HCT116 (cell line): ENCODE measurements at regions not wholly inside any gene's neighbourhood (a gene's known extent, or its start where the extent isn't known, plus 50 kb on each side); places are given as distances from the start of the nearest gene placed in this dataset.

Experiments
- ATAC-seq: fragments of 200-7000 bp; cut with Tn5 transposase; 2 replicates; pipeline ENCODE4 v1.9.1; 2020; ENCODE audit warnings: mild to moderate bottlenecking, moderate library complexity
- BruUV-seq: library from RNA; stranded (reverse); fragments of 400-500 nt; replicated peaks from 2 replicates; lab custom pipeline; 2021; lab: Mats Ljungman, UMichigan
- CTCF ChIA-PET: fragments of 300-600 bp; sonication (Branson Sonifier 250); formaldehyde crosslinking; loops from one replicate; lab custom pipeline; 2021; ENCODE audit warnings: antibody characterized with exemption; lab: Charles Lee
- POLR2A ChIA-PET: fragments of 300-600, 350-600 bp; sonication (Branson Sonifier 250); formaldehyde crosslinking; loops from one replicate; lab custom pipeline; 2021; ENCODE audit warnings: antibody characterized with exemption; lab: Charles Lee
- RAD21 ChIA-PET, 2 experiments: fragments of 300-600 bp; sonication (Branson Sonifier 250); formaldehyde crosslinking; loops; one replicate each; lab custom pipeline; 2023; ENCODE audit warnings: low total read pairs in 2 of 2; ENCODE audit not compliant: uncharacterized antibody in 2 of 2, unreplicated experiment in 2 of 2, low non-redundant PET in 1 of 2; lab: Charles Lee
- DNase-seq: peaks from one replicate; pipeline ENCODE4 v3.0.0-alpha.2; 2010; ENCODE audit warnings: low read depth, low spot score
- H2AFZ ChIP-seq: fragments of 200-600 bp; shearing (Covaris generic), sonication (generic); 2 replicates; pipeline ENCODE4 v1.6.1; 2017; ENCODE audit warnings: low read depth, mixed run types, mixed read lengths, antibody characterized with exemption, low read length; ENCODE audit not compliant: poor library complexity, severe bottlenecking
- H3K27ac ChIP-seq: 2 replicates; pipeline ENCODE4 v1.5.1; 2012; ENCODE audit warnings: low read depth, low read length
- H3K27me3 ChIP-seq: fragments of 200-600 bp; sonication (generic); 2 replicates; pipeline ENCODE4 v1.6.1; 2016; ENCODE audit warnings: mixed run types, low read length, mixed read lengths; ENCODE audit not compliant: insufficient read depth
- H3K36me3 ChIP-seq, 2 experiments: fragments of 200-500 bp in 1 of 2; fragments of 200-600 bp in 1 of 2; sonication (Bioruptor generic) in 1 of 2; sonication (generic) in 1 of 2; 2 replicates each; pipeline versions ENCODE4 v1.5.1 to v1.6.1; 2014 to 2016; ENCODE audit warnings: low read length in 2 of 2, inconsistent platforms in 1 of 2, mixed read lengths in 1 of 2, mixed run types in 1 of 2; ENCODE audit not compliant: insufficient read depth in 2 of 2, control insufficient read depth in 1 of 2
- H3K4me1 ChIP-seq, 2 experiments: fragments of 200-600 bp in 1 of 2; sonication (generic) in 1 of 2; 2 replicates each; pipeline versions ENCODE4 v1.5.1 to v1.6.1; 2012 to 2017; ENCODE audit warnings: low read length in 2 of 2, inconsistent platforms in 1 of 2, mild to moderate bottlenecking in 1 of 2, mixed read lengths in 1 of 2, mixed run types in 1 of 2, moderate library complexity in 1 of 2; ENCODE audit not compliant: insufficient read depth in 2 of 2, control insufficient read depth in 1 of 2
- H3K4me2 ChIP-seq: fragments of 200-600 bp; sonication (generic); 2 replicates; pipeline ENCODE4 v1.6.1; 2017; ENCODE audit warnings: mixed run types, low read length, mixed read lengths
- H3K4me3 ChIP-seq, 2 experiments: fragments of 200-600 bp in 1 of 2; sonication (generic) in 1 of 2; replicated peaks in 1 of 2; 2 replicates each; pipeline ENCODE4 v1.5.1; 2011 to 2016; ENCODE audit warnings: low read length in 2 of 2, control low read depth in 1 of 2, low read depth in 1 of 2, mild to moderate bottlenecking in 1 of 2, mixed read lengths in 1 of 2, mixed run types in 1 of 2
- H3K79me2 ChIP-seq: fragments of 200-600 bp; sonication (generic); 2 replicates; pipeline ENCODE4 v1.6.1; 2017; ENCODE audit warnings: mild to moderate bottlenecking, mixed run types, low read length, moderate library complexity, mixed read lengths; ENCODE audit not compliant: insufficient read depth
- H3K9ac ChIP-seq: fragments of 200-600 bp; sonication (generic); 2 replicates; pipeline ENCODE4 v1.6.1; 2016; ENCODE audit warnings: low read length, mixed read lengths
- H3K9me2 ChIP-seq: fragments of 200-600 bp; sonication (generic), shearing (Covaris generic); 2 replicates; pipeline ENCODE4 v1.6.1; 2017; ENCODE audit warnings: mixed run types, mild to moderate bottlenecking, moderate library complexity; ENCODE audit not compliant: insufficient read depth
- H3K9me3 ChIP-seq, 2 experiments: fragments of 200-500 bp in 1 of 2; fragments of 200-600 bp in 1 of 2; sonication (Bioruptor generic) in 1 of 2; sonication (generic) in 1 of 2; 2 replicates each; pipeline ENCODE4 v1.6.1; 2014 to 2017; ENCODE audit warnings: low read length in 2 of 2, mixed read lengths in 2 of 2, inconsistent platforms in 1 of 2, low read depth in 1 of 2, mild to moderate bottlenecking in 1 of 2, mixed run types in 1 of 2, moderate library complexity in 1 of 2; ENCODE audit not compliant: control insufficient read depth in 1 of 2, insufficient read depth in 1 of 2
- H4K20me1 ChIP-seq: fragments of 200-600 bp; sonication (generic), shearing (Covaris generic); 2 replicates; pipeline ENCODE4 v1.6.1; 2017; ENCODE audit warnings: mixed run types, mild to moderate bottlenecking, moderate library complexity; ENCODE audit not compliant: insufficient read depth
- CBX3 ChIP-seq: IDR thresholded peaks from 2 replicates; pipeline ENCODE4 v1.6.1; 2012; ENCODE audit warnings: low read depth
- CEBPB ChIP-seq: IDR thresholded peaks from 2 replicates; pipeline ENCODE4 v1.6.1; 2012; ENCODE audit warnings: low read depth
- EGR1 ChIP-seq: IDR thresholded peaks from 2 replicates; pipeline ENCODE4 v1.6.1; 2012; ENCODE audit warnings: low read depth
- ELF1 ChIP-seq: IDR thresholded peaks from 2 replicates; pipeline ENCODE4 v1.6.1; 2012; ENCODE audit warnings: low read depth, borderline replicate concordance
- FOSL1 ChIP-seq: IDR thresholded peaks from 2 replicates; pipeline ENCODE4 v1.6.1; 2012; ENCODE audit warnings: low read depth
- JUND ChIP-seq: IDR thresholded peaks from 2 replicates; pipeline ENCODE4 v1.6.1; 2012
- POLR2A ChIP-seq: IDR thresholded peaks from 2 replicates; pipeline ENCODE4 v1.7.0; 2011; ENCODE audit warnings: borderline replicate concordance; ENCODE audit not compliant: insufficient read depth, insufficient read length; ENCODE audit errors: extremely low read depth
- POLR2AphosphoS5 ChIP-seq: IDR thresholded peaks from 2 replicates; pipeline ENCODE4 v1.6.1; 2011; ENCODE audit warnings: mild to moderate bottlenecking, low read depth, low read length, moderate library complexity
- RAD21 ChIP-seq: IDR thresholded peaks from 2 replicates; pipeline ENCODE4 v1.6.1; 2012; ENCODE audit warnings: low read depth, mild to moderate bottlenecking
- SIN3A ChIP-seq: IDR thresholded peaks from 2 replicates; pipeline ENCODE4 v1.6.1; 2012; ENCODE audit warnings: low read depth
- TCF7L2 ChIP-seq: IDR thresholded peaks from 2 replicates; pipeline ENCODE4 v1.7.0; 2011; ENCODE audit warnings: borderline replicate concordance, inconsistent platforms; ENCODE audit not compliant: insufficient read depth, insufficient read length; ENCODE audit errors: extremely low read depth
- YY1 ChIP-seq: IDR thresholded peaks from 2 replicates; pipeline ENCODE4 v1.6.1; 2011; ENCODE audit warnings: low read length, low read depth, moderate library complexity, mild to moderate bottlenecking; ENCODE audit not compliant: insufficient replicate concordance; ENCODE audit errors: extremely low read depth
- ZFX ChIP-seq: fragments of 450-650 bp; IDR thresholded peaks from 2 replicates; pipeline ENCODE4 v1.6.1; 2017
- ZNF274 ChIP-seq: fragments of 200-500 bp; sonication (Bioruptor generic); IDR thresholded peaks from 2 replicates; pipeline ENCODE4 v1.6.1; 2014; ENCODE audit warnings: mild to moderate bottlenecking, low read depth, low read length, inconsistent platforms
- intact Hi-C: fragments of 100-400 bp; cut with micrococcal nuclease; formaldehyde crosslinking; loops from 2 replicates; pipeline ENCODE4 v1.10.0; 2022
- TF ChIP-seq, protein P1 (sequence below): IDR thresholded peaks from 2 replicates; pipeline ENCODE4 v1.6.1; 2012
- TF ChIP-seq, protein P2 (sequence below): IDR thresholded peaks from 2 replicates; pipeline ENCODE4 v1.6.1; 2012
- TF ChIP-seq, protein P3 (sequence below), 3 experiments: fragments of 200-600 bp in 1 of 3; sonication (generic) in 1 of 3; IDR thresholded peaks in 2 of 3; conservative IDR thresholded peaks in 1 of 3; 2 replicates each; pipeline ENCODE4 v1.5.1; 2012 to 2017; ENCODE audit warnings: low read depth in 2 of 3, low read length in 2 of 3, antibody characterized with exemption in 1 of 3, borderline replicate concordance in 1 of 3, control low read depth in 1 of 3, mild to moderate bottlenecking in 1 of 3, mixed read lengths in 1 of 3, mixed run types in 1 of 3, moderate library complexity in 1 of 3; ENCODE audit not compliant: insufficient read depth in 1 of 3
- TF ChIP-seq, protein P4 (sequence below): IDR thresholded peaks from 2 replicates; pipeline ENCODE4 v1.6.1; 2011; ENCODE audit warnings: mild to moderate bottlenecking, low read length, moderate library complexity; ENCODE audit not compliant: insufficient replicate concordance; ENCODE audit errors: extremely low read depth

DNA sequence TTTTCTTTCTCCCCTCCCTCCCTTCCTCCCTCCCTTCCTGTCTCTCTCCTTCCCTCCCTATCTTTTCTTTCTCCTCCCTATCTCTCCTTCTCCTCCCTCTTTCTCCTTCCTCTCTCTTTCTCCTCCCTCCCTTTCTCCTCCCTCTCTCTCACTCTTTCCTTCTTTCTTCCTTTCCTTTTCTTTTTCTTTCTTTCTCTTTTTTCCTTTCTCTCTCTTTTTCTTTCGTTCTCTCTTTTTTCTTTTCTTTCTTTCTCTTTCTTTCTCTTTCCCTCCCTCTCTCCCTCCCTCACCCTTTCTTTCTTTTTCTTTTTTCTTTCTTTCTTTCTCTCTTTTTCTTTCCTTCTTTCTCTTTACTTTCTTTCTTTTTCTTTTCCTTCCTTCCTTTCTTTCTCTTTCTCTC, 169.7 kb upstream of the LINC00305 start:
- H3K4me2 ChIP-seq, result no peak overlapping the region
- RAD21 ChIA-PET, result no interaction called here
- CTCF ChIA-PET, result no interaction called here
- POLR2A ChIA-PET, result no interaction called here
- H3K9me3 ChIP-seq, result peaks cover 6 to 16% of the 10 kb centered on the region in 2 experiments; a peak in 2 of 4 replicates
- no peak for TF ChIP-seq ZNF274
- TF ChIP-seq, protein P1, sequence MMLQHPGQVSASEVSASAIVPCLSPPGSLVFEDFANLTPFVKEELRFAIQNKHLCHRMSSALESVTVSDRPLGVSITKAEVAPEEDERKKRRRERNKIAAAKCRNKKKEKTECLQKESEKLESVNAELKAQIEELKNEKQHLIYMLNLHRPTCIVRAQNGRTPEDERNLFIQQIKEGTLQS, result no peak
- no peak overlapping the region for H3K4me3 ChIP-seq
- DNase-seq, result no peak
- no peaks in the 10 kb centered on the region for H3K79me2 ChIP-seq
- no peaks in the 10 kb centered on the region for H3K4me1 ChIP-seq
- no peak overlapping the region for H2AFZ ChIP-seq
- H3K9me2 ChIP-seq, result no peaks in the 10 kb centered on the region
- ATAC-seq, result no peak
- no peak overlapping the region for H3K9ac ChIP-seq
- no peaks in the 10 kb centered on the region for H3K27me3 ChIP-seq
- BruUV-seq, result no TSS peak
- no peaks in the 10 kb centered on the region for H3K36me3 ChIP-seq
- no peak overlapping the region for H3K27ac ChIP-seq
- intact Hi-C loops, result no loop called here
- no peaks in the 10 kb centered on the region for H4K20me1 ChIP-seq

DNA sequence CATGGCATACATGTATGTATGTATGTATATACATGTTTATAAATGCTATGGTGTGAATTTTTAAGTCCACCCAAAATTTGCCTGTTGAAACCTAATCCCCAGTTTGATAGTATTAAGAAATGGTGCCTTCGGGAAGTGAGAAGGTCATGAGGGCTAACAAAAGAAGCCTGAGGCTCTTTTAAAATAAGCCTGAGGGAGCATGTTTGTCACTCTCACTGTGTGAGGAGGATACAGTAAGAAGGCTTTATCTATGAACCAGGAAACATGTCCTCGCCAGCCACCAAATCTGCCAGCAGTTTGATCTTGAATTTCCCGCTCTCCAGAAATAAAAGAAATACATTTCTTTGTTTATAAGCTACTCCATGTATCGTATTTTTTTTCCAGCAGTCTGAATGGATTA, 163.0 kb upstream of the LINC00305 start:
- Histone ChIP-seq H3K27ac (no peak overlapping the region), H3K27me3 (no peaks in the 10 kb centered on the region), H3K79me2 (no peaks in the 10 kb centered on the region), H3K4me2 (no peak overlapping the region), H3K9me3 (peaks cover 0 to 15% of the 10 kb centered on the region in 2 experiments; a peak in 2 of 4 replicates), H3K36me3 (no peaks in the 10 kb centered on the region), H4K20me1 (no peaks in the 10 kb centered on the region), H3K4me1 (no peaks in the 10 kb centered on the region), H2AFZ (no peak overlapping the region), H3K9ac (no peak overlapping the region), H3K9me2 (no peaks in the 10 kb centered on the region), H3K4me3 (no peak overlapping the region)
- CTCF ChIA-PET, result no interaction called here
- POLR2A ChIA-PET, result no interaction called here
- RAD21 ChIA-PET, result no interaction called here
- intact Hi-C loops, result no loop called here
- BruUV-seq, result no TSS peak
- DNase-seq (no peak), ATAC-seq (no peak)
- TF ChIP-seq YY1 (no peak), POLR2AphosphoS5 (no peak), JUND (no peak), FOSL1 (no peak), SIN3A (no peak), CEBPB (no peak), EGR1 (no peak), ELF1 (no peak), CBX3 (no peak), ZFX (no peak), TCF7L2 (no peak), POLR2A (no peak), RAD21 (no peak)
- TF ChIP-seq, protein P1, result no peak
- TF ChIP-seq, protein P2, sequence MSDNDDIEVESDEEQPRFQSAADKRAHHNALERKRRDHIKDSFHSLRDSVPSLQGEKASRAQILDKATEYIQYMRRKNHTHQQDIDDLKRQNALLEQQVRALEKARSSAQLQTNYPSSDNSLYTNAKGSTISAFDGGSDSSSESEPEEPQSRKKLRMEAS, result no peak
- TF ChIP-seq, protein P3, sequence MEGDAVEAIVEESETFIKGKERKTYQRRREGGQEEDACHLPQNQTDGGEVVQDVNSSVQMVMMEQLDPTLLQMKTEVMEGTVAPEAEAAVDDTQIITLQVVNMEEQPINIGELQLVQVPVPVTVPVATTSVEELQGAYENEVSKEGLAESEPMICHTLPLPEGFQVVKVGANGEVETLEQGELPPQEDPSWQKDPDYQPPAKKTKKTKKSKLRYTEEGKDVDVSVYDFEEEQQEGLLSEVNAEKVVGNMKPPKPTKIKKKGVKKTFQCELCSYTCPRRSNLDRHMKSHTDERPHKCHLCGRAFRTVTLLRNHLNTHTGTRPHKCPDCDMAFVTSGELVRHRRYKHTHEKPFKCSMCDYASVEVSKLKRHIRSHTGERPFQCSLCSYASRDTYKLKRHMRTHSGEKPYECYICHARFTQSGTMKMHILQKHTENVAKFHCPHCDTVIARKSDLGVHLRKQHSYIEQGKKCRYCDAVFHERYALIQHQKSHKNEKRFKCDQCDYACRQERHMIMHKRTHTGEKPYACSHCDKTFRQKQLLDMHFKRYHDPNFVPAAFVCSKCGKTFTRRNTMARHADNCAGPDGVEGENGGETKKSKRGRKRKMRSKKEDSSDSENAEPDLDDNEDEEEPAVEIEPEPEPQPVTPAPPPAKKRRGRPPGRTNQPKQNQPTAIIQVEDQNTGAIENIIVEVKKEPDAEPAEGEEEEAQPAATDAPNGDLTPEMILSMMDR (IDR thresholded peaks at IDR 0.05 in 2 of 3, conservative IDR thresholded peaks at IDR 0.05 in 1 of 3; ENCODE audit: borderline replicate concordance in 1 of 3, insufficient read depth in 1 of 3, low read depth in 2 of 3, low read length in 2 of 3), result no peak
- TF ChIP-seq, protein P4, sequence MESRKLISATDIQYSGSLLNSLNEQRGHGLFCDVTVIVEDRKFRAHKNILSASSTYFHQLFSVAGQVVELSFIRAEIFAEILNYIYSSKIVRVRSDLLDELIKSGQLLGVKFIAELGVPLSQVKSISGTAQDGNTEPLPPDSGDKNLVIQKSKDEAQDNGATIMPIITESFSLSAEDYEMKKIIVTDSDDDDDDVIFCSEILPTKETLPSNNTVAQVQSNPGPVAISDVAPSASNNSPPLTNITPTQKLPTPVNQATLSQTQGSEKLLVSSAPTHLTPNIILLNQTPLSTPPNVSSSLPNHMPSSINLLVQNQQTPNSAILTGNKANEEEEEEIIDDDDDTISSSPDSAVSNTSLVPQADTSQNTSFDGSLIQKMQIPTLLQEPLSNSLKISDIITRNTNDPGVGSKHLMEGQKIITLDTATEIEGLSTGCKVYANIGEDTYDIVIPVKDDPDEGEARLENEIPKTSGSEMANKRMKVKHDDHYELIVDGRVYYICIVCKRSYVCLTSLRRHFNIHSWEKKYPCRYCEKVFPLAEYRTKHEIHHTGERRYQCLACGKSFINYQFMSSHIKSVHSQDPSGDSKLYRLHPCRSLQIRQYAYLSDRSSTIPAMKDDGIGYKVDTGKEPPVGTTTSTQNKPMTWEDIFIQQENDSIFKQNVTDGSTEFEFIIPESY, result no peak
